HEK293 (cell line): ENCODE measurements at regions not wholly inside any gene's neighbourhood (a gene's known extent, or its start where the extent isn't known, plus 50 kb on each side); places are given as distances from the start of the nearest gene placed in this dataset.

Experiments
- CTCF ChIA-PET: fragments of 350-600 bp; formaldehyde crosslinking; extraction: SDS; loops from one replicate; lab custom pipeline; 2021; ENCODE audit warnings: antibody characterized with exemption; lab: Yijun Ruan, JAX
- POLR2A ChIA-PET: fragments of 300-600 bp; formaldehyde crosslinking; extraction: SDS; loops from one replicate; lab custom pipeline; 2020; ENCODE audit warnings: antibody characterized with exemption, inconsistent platforms; lab: Yijun Ruan, JAX
- H3K27ac ChIP-seq: fragments of 200-500 bp; sonication (Bioruptor generic); 2 replicates; pipeline ENCODE4 v1.5.1; 2014; ENCODE audit warnings: low read depth, low read length, control low read depth, inconsistent platforms; ENCODE audit errors: extremely low read depth
- H3K36me3 ChIP-seq, 2 experiments: fragments of 200-500 bp in 1 of 2; sonication (Bioruptor generic) in 1 of 2; 1 replicate in 1 of 2; 2 replicates in 1 of 2; pipeline ENCODE4 v1.5.1; 2014 to 2017; ENCODE audit warnings: inconsistent platforms in 2 of 2, low read length in 2 of 2; ENCODE audit not compliant: control insufficient read depth in 2 of 2, insufficient read depth in 1 of 2
- H3K4me1 ChIP-seq: fragments of 200-500 bp; sonication (Bioruptor generic); 2 replicates; pipeline ENCODE4 v1.5.1; 2014; ENCODE audit warnings: mild to moderate bottlenecking, low read length, inconsistent platforms; ENCODE audit not compliant: control insufficient read depth, insufficient read depth
- H3K4me3 ChIP-seq: 2 replicates; pipeline ENCODE4 v1.5.1; 2011; ENCODE audit warnings: low read depth, mild to moderate bottlenecking, control low read depth, low read length, moderate library complexity
- H3K9me3 ChIP-seq: fragments of 200-500 bp; sonication (Bioruptor generic); 2 replicates; pipeline ENCODE4 v1.5.1; 2014; ENCODE audit warnings: low read depth, low read length, inconsistent platforms; ENCODE audit not compliant: control insufficient read depth, insufficient read depth
- MZF1 ChIP-seq: fragments of 450-650 bp; formaldehyde crosslinking; IDR thresholded peaks from 2 replicates; pipeline ENCODE4 v1.5.1; 2017; ENCODE audit warnings: missing biosample characterization, missing genetic modification characterization, borderline replicate concordance
- SCRT1 ChIP-seq: fragments of 450-650 bp; formaldehyde crosslinking; IDR thresholded peaks from 2 replicates; pipeline ENCODE4 v1.5.1; 2016; ENCODE audit warnings: missing biosample characterization, missing genetic modification characterization, borderline replicate concordance
- YY2 ChIP-seq: fragments of 450-650 bp; formaldehyde crosslinking; IDR thresholded peaks from 2 replicates; pipeline ENCODE4 v1.5.1; 2016; ENCODE audit warnings: missing biosample characterization, missing genetic modification characterization
- ZNF19 ChIP-seq: fragments of 450-650 bp; formaldehyde crosslinking; IDR thresholded peaks from 2 replicates; pipeline ENCODE4; 2016; ENCODE audit warnings: missing biosample characterization, missing genetic modification characterization, low read depth
- ZNF2 ChIP-seq: fragments of 450-650 bp; formaldehyde crosslinking; IDR thresholded peaks from 2 replicates; pipeline ENCODE4 v1.5.1; 2016; ENCODE audit warnings: missing biosample characterization, missing genetic modification characterization
- ZNF239 ChIP-seq: fragments of 450-650 bp; formaldehyde crosslinking; IDR thresholded peaks from 2 replicates; pipeline ENCODE4 v1.5.1; 2016; ENCODE audit warnings: missing biosample characterization, missing genetic modification characterization
- ZNF274 ChIP-seq, 2 experiments: fragments of 200-500 bp in 1 of 2; fragments of 450-650 bp in 1 of 2; sonication (Bioruptor generic) in 1 of 2; formaldehyde crosslinking in 1 of 2; IDR thresholded peaks; 2 replicates each; pipeline versions ENCODE4 v1.5.1 to v1.6.1; 2014 to 2016; ENCODE audit warnings: borderline replicate concordance in 1 of 2, inconsistent platforms in 1 of 2, low read length in 1 of 2, missing biosample characterization in 1 of 2, missing genetic modification characterization in 1 of 2
- ZNF311 ChIP-seq: fragments of 450-650 bp; formaldehyde crosslinking; IDR thresholded peaks from 2 replicates; pipeline ENCODE4 v1.5.1; 2017; ENCODE audit warnings: missing biosample characterization, missing genetic modification characterization, borderline replicate concordance
- ZNF391 ChIP-seq: fragments of 450-650 bp; formaldehyde crosslinking; IDR thresholded peaks from 2 replicates; pipeline ENCODE4 v1.5.1; 2016; ENCODE audit warnings: low read depth, missing biosample characterization, missing genetic modification characterization, borderline replicate concordance
- ZNF654 ChIP-seq: fragments of 450-650 bp; formaldehyde crosslinking; IDR thresholded peaks from 2 replicates; pipeline ENCODE4 v1.5.1; 2016; ENCODE audit warnings: low read depth, missing biosample characterization, missing genetic modification characterization
- ZNF664 ChIP-seq: fragments of 450-650 bp; formaldehyde crosslinking; IDR thresholded peaks from 2 replicates; pipeline ENCODE4 v1.5.1; 2016; ENCODE audit warnings: missing biosample characterization, missing genetic modification characterization
- ZNF670 ChIP-seq: fragments of 450-650 bp; formaldehyde crosslinking; IDR thresholded peaks from 2 replicates; pipeline ENCODE4 v1.5.1; 2016; ENCODE audit warnings: missing biosample characterization, missing genetic modification characterization, low read depth
- ZNF701 ChIP-seq: fragments of 450-650 bp; formaldehyde crosslinking; IDR thresholded peaks from 2 replicates; pipeline ENCODE4 v1.5.1; 2016; ENCODE audit warnings: missing biosample characterization, missing genetic modification characterization
- ZXDB ChIP-seq: fragments of 450-650 bp; formaldehyde crosslinking; IDR thresholded peaks from 2 replicates; pipeline ENCODE4 v1.5.1; 2016; ENCODE audit warnings: missing biosample characterization, missing genetic modification characterization
- TF ChIP-seq, protein P1 (sequence below): fragments of 450-650 bp; formaldehyde crosslinking; IDR thresholded peaks from 2 replicates; pipeline ENCODE4 v1.5.1; 2016; ENCODE audit warnings: missing biosample characterization, missing genetic modification characterization
- TF ChIP-seq, protein P2 (sequence below): fragments of 450-650 bp; IDR thresholded peaks from 2 replicates; pipeline ENCODE4 v1.5.1; 2018; ENCODE audit warnings: missing biosample characterization, mild to moderate bottlenecking, missing genetic modification characterization
- TF ChIP-seq, protein P3 (sequence below): fragments of 450-650 bp; formaldehyde crosslinking; optimal IDR thresholded peaks from 2 replicates; pipeline ENCODE3; 2016; ENCODE audit warnings: missing biosample characterization, mild to moderate bottlenecking, missing genetic modification characterization
- TF ChIP-seq, protein P4 (sequence below): fragments of 450-650 bp; IDR thresholded peaks from 2 replicates; pipeline ENCODE4 v1.5.1; 2018; ENCODE audit warnings: missing biosample characterization, missing genetic modification characterization
- TF ChIP-seq, protein P5 (sequence below): fragments of 450-650 bp; formaldehyde crosslinking; IDR thresholded peaks from 2 replicates; pipeline ENCODE4 v1.5.1; 2017; ENCODE audit warnings: missing biosample characterization, missing genetic modification characterization

DNA sequence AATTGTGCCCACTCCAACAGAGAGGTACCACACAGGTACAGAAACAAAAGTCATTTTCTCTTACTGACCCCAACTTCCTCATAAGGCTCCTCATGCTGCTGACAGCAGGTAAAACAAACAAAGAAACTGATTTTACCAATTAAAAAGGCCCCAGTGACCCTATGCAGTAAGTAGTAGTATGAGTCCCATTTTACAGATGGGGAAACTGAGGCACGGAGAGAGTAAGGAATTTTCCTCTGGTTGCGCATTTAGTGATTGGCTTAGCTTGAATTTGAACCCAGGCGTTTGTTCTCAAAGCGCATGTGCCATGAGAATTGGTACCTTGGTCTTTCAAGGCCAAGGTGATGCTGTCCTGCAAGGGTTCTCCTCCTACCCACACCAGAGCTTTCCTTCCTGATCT is 66.1 kb upstream of the ZBTB40 start:
- no peaks in the 10 kb centered on the region for H3K4me1 ChIP-seq
- no peak overlapping the region for H3K27ac ChIP-seq
- no peak overlapping the region for H3K4me3 ChIP-seq
- no peaks in the 10 kb centered on the region for H3K36me3 ChIP-seq
- ChIA-PET POLR2A (no interaction called here), CTCF (interaction anchor here (0.6 kb wide), 1 partner anchor 26 kb away, joined by 3 read pairs; no protein-coding TSS in a partner anchor)
- no peaks in the 10 kb centered on the region for H3K9me3 ChIP-seq
- TF ChIP-seq ZNF654 (no peak), ZNF274 (IDR thresholded peaks at IDR 0.05; ENCODE audit: low read length) (no peak), ZNF274 (tag by site-specific recombination; IDR thresholded peaks at IDR 0.05; ENCODE audit: borderline replicate concordance) (no peak), MZF1 (no peak), ZNF701 (tag by site-specific recombination) (no peak), ZXDB (no peak), ZNF2 (tag by site-specific recombination) (no peak), ZNF239 (tag by site-specific recombination) (no peak), ZNF391 (no peak), YY2 (tag by site-specific recombination) (no peak), SCRT1 (tag by site-specific recombination) (no peak), ZNF664 (tag by site-specific recombination) (no peak), ZNF19 (no peak), ZNF670 (tag by site-specific recombination) (no peak), ZNF311 (tag by site-specific recombination) (no peak)
- TF ChIP-seq, protein P1, sequence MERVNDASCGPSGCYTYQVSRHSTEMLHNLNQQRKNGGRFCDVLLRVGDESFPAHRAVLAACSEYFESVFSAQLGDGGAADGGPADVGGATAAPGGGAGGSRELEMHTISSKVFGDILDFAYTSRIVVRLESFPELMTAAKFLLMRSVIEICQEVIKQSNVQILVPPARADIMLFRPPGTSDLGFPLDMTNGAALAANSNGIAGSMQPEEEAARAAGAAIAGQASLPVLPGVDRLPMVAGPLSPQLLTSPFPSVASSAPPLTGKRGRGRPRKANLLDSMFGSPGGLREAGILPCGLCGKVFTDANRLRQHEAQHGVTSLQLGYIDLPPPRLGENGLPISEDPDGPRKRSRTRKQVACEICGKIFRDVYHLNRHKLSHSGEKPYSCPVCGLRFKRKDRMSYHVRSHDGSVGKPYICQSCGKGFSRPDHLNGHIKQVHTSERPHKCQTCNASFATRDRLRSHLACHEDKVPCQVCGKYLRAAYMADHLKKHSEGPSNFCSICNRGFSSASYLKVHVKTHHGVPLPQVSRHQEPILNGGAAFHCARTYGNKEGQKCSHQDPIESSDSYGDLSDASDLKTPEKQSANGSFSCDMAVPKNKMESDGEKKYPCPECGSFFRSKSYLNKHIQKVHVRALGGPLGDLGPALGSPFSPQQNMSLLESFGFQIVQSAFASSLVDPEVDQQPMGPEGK (tag by site-specific recombination), result no peak
- TF ChIP-seq, protein P2, sequence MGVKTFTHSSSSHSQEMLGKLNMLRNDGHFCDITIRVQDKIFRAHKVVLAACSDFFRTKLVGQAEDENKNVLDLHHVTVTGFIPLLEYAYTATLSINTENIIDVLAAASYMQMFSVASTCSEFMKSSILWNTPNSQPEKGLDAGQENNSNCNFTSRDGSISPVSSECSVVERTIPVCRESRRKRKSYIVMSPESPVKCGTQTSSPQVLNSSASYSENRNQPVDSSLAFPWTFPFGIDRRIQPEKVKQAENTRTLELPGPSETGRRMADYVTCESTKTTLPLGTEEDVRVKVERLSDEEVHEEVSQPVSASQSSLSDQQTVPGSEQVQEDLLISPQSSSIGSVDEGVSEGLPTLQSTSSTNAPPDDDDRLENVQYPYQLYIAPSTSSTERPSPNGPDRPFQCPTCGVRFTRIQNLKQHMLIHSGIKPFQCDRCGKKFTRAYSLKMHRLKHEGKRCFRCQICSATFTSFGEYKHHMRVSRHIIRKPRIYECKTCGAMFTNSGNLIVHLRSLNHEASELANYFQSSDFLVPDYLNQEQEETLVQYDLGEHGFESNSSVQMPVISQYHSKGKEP (tag by site-specific recombination), result no peak
- TF ChIP-seq, protein P3, sequence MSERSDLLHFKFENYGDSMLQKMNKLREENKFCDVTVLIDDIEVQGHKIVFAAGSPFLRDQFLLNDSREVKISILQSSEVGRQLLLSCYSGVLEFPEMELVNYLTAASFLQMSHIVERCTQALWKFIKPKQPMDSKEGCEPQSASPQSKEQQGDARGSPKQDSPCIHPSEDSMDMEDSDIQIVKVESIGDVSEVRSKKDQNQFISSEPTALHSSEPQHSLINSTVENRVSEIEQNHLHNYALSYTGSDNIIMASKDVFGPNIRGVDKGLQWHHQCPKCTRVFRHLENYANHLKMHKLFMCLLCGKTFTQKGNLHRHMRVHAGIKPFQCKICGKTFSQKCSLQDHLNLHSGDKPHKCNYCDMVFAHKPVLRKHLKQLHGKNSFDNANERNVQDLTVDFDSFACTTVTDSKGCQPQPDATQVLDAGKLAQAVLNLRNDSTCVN (tag by site-specific recombination), result no peak
- TF ChIP-seq, protein P4, sequence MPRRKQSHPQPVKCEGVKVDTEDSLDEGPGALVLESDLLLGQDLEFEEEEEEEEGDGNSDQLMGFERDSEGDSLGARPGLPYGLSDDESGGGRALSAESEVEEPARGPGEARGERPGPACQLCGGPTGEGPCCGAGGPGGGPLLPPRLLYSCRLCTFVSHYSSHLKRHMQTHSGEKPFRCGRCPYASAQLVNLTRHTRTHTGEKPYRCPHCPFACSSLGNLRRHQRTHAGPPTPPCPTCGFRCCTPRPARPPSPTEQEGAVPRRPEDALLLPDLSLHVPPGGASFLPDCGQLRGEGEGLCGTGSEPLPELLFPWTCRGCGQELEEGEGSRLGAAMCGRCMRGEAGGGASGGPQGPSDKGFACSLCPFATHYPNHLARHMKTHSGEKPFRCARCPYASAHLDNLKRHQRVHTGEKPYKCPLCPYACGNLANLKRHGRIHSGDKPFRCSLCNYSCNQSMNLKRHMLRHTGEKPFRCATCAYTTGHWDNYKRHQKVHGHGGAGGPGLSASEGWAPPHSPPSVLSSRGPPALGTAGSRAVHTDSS, result no peak
- TF ChIP-seq, protein P5, sequence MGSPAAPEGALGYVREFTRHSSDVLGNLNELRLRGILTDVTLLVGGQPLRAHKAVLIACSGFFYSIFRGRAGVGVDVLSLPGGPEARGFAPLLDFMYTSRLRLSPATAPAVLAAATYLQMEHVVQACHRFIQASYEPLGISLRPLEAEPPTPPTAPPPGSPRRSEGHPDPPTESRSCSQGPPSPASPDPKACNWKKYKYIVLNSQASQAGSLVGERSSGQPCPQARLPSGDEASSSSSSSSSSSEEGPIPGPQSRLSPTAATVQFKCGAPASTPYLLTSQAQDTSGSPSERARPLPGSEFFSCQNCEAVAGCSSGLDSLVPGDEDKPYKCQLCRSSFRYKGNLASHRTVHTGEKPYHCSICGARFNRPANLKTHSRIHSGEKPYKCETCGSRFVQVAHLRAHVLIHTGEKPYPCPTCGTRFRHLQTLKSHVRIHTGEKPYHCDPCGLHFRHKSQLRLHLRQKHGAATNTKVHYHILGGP (tag by site-specific recombination), result no peak
